ENCODE measurements at regions not wholly inside any gene's neighbourhood (a gene's known extent, or its start where the extent isn't known, plus 50 kb on each side); places are given as distances from the start of the nearest gene placed in this dataset.
"Not testable (repeated sequence)": the region's sequence is repeated elsewhere in the genome, so short reads cannot be mapped to it uniquely, and the experiment has no call there.

- DNase-seq: not testable (repeated sequence)
Measured at GRCh38 chrX:149420566-149420965, 84.5 kb downstream of the IDS start.

- no peak for DNase-seq
Measured at GRCh38 chrX:149398027-149398426, 107.1 kb downstream of the IDS start.

- DNase-seq: no peak
Measured at GRCh38 chrX:149392921-149393320, 112.2 kb downstream of the IDS start.

GRCh38 chrX:149383852-149384251 is 121.3 kb downstream of the IDS start:
- DNase-seq: no peak

- no peak for DNase-seq
Measured at GRCh38 chrX:149374751-149375150, 130.4 kb downstream of the IDS start.

- no peak for DNase-seq
Measured at GRCh38 chrX:149372866-149373265, 132.2 kb downstream of the IDS start.

GRCh38 chrX:149371986-149372385 is 133.1 kb downstream of the IDS start:
- no peak for DNase-seq

GRCh38 chrX:149370097-149370496 is 135.0 kb downstream of the IDS start:
- no peak for DNase-seq

- no peak for DNase-seq
Measured at GRCh38 chrX:149365552-149365951, 139.6 kb downstream of the IDS start.

- no peak for DNase-seq
Measured at GRCh38 chrX:149365061-149365460, 140.0 kb downstream of the IDS start.

- no peak for DNase-seq
Measured at GRCh38 chrX:149363965-149364364, 141.1 kb downstream of the IDS start.

GRCh38 chrX:149346306-149346705 is 158.8 kb downstream of the IDS start:
- no peak for DNase-seq

- DNase-seq: no peak
Measured at GRCh38 chrX:149322316-149322715, 182.8 kb downstream of the IDS start.

- no peak for DNase-seq
Measured at GRCh38 chrX:149313871-149314371, 191.2 kb downstream of the IDS start.

- no peak for DNase-seq
Measured at GRCh38 chrX:149312988-149313387, 192.1 kb downstream of the IDS start.

GRCh38 chrX:149312097-149312496 is 193.0 kb downstream of the IDS start:
- no peak for DNase-seq

- DNase-seq: no peak
Measured at GRCh38 chrX:149302705-149303104, 202.4 kb downstream of the IDS start.

- no peak for DNase-seq
Measured at GRCh38 chrX:149298111-149298510, 207.0 kb downstream of the IDS start.

- DNase-seq: no peak
Measured at GRCh38 chrX:149296092-149296491, 209.0 kb downstream of the IDS start.

GRCh38 chrX:149286940-149287349 is 218.2 kb downstream of the IDS start:
- DNase-seq: peak; percentile 34

- no peak for DNase-seq
Measured at GRCh38 chrX:149284616-149285015, 220.5 kb downstream of the IDS start.

GRCh38 chrX:149283853-149284252 is 221.3 kb downstream of the IDS start:
- no peak for DNase-seq

- no peak for DNase-seq
Measured at GRCh38 chrX:149282909-149283308, 222.2 kb downstream of the IDS start.

GRCh38 chrX:149280011-149280410 is 225.1 kb downstream of the IDS start:
- no peak for DNase-seq

- DNase-seq: no peak
Measured at GRCh38 chrX:149275836-149276235, 229.3 kb downstream of the IDS start.
